C4-2B (cell line): ENCODE measurements at regions not wholly inside any gene's neighbourhood (a gene's known extent, or its start where the extent isn't known, plus 50 kb on each side); places are given as distances from the start of the nearest gene placed in this dataset.

ENCODE experiments used
- ZFX ChIP-seq: fragments of 450-650 bp; IDR thresholded peaks from 2 replicates; pipeline ENCODE4 v1.6.1; 2017
- TF ChIP-seq, protein P1 (sequence below): fragments of 450-650 bp; conservative IDR thresholded peaks from 2 replicates; pipeline ENCODE4 v1.5.1; 2017; ENCODE audit warnings: mild to moderate bottlenecking

DNA sequence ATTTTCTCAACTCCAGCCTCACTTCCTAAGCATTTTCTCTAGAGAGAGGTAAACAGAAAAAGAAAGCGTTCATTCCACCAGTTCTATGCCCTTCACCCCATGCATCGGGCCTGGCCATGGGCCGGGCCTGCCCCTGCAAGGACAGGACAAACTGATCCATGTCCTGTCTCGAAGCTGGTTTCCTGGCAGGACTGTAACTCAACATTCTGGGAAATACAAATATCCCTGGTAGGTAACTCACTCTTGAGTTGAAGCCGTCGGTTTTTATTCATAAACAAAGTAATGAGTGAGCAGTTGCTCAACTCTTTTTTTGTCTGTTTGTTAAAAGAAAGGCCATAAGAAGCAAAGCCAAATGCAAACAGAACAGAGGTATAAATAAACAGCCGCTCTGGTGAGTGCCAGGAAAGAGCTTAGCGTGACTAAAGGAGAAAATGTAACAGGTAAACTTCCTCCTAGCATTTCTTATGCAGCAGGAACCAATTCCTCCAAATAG, 64.4 kb upstream of the DNAH5 start:
- TF ChIP-seq, protein P1, sequence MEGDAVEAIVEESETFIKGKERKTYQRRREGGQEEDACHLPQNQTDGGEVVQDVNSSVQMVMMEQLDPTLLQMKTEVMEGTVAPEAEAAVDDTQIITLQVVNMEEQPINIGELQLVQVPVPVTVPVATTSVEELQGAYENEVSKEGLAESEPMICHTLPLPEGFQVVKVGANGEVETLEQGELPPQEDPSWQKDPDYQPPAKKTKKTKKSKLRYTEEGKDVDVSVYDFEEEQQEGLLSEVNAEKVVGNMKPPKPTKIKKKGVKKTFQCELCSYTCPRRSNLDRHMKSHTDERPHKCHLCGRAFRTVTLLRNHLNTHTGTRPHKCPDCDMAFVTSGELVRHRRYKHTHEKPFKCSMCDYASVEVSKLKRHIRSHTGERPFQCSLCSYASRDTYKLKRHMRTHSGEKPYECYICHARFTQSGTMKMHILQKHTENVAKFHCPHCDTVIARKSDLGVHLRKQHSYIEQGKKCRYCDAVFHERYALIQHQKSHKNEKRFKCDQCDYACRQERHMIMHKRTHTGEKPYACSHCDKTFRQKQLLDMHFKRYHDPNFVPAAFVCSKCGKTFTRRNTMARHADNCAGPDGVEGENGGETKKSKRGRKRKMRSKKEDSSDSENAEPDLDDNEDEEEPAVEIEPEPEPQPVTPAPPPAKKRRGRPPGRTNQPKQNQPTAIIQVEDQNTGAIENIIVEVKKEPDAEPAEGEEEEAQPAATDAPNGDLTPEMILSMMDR = no peak
- no peak; the same call in 1 of the 2 replicates for TF ChIP-seq ZFX
